Neural cell (in vitro differentiated cells): ENCODE measurements at regions not wholly inside any gene's neighbourhood (a gene's known extent, or its start where the extent isn't known, plus 50 kb on each side); places are given as distances from the start of the nearest gene placed in this dataset.

ENCODE experiments used
- CTCF ChIP-seq: fragments of 450-650 bp; IDR thresholded peaks from 2 replicates; pipeline ENCODE4 v1.5.1; 2014; ENCODE audit warnings: antibody characterized with exemption, mild to moderate bottlenecking, moderate library complexity; ENCODE audit not compliant: poor library complexity, severe bottlenecking
- EZH2 ChIP-seq: fragments of 200-600, 300-800 bp; shearing (Covaris generic), sonication (generic); IDR thresholded peaks from 2 replicates; pipeline ENCODE4 v1.6.1; 2014; ENCODE audit warnings: antibody characterized with exemption, low read length, borderline replicate concordance, mild to moderate bottlenecking; ENCODE audit not compliant: insufficient read depth, poor library complexity, severe bottlenecking
- MXI1 ChIP-seq: fragments of 450-650 bp; conservative IDR thresholded peaks from 2 replicates; pipeline ENCODE4 v1.6.1; 2014; ENCODE audit warnings: antibody characterized with exemption, mild to moderate bottlenecking; ENCODE audit not compliant: poor library complexity, severe bottlenecking
- POLR2AphosphoS5 ChIP-seq: IDR thresholded peaks from 2 replicates; pipeline ENCODE4 v1.6.1; 2012
- SMC3 ChIP-seq: fragments of 450-650 bp; conservative IDR thresholded peaks from 2 replicates; pipeline ENCODE4 v1.6.1; 2014; ENCODE audit warnings: antibody characterized with exemption, mild to moderate bottlenecking, moderate library complexity; ENCODE audit not compliant: poor library complexity
- TAF1 ChIP-seq: IDR thresholded peaks from 2 replicates; pipeline ENCODE4 v1.6.1; 2012; ENCODE audit warnings: low read depth

GRCh38 chr4:148574911-148575310 is 132.7 kb upstream of the NR3C2 start:
- TF ChIP-seq TAF1 = no peak
- TF ChIP-seq CTCF = no peak
- no peak for TF ChIP-seq MXI1
- no peak for TF ChIP-seq SMC3
- no peak for TF ChIP-seq EZH2
- no peak for TF ChIP-seq POLR2AphosphoS5
